GM21825 (cell line): ENCODE measurements at regions not wholly inside any gene's neighbourhood (a gene's known extent, or its start where the extent isn't known, plus 50 kb on each side); places are given as distances from the start of the nearest gene placed in this dataset.

Experiments used
- ATAC-seq: cut with Tn5 transposase; IDR thresholded peaks from one replicate; pipeline ENCODE4 v1.9.1; 2021; ENCODE audit warnings: mild to moderate bottlenecking, moderate library complexity; ENCODE audit not compliant: unreplicated experiment

GRCh38 chr11:113634940-113635575 lies 71.0 kb downstream of the TMPRSS5 start:
- ATAC-seq = no peak

- ATAC-seq = no peak
Measured at GRCh38 chr11:113632981-113633380, 73.1 kb downstream of the TMPRSS5 start.

- no peak for ATAC-seq
Measured at GRCh38 chr11:113629562-113629961, 76.5 kb downstream of the TMPRSS5 start.

GRCh38 chr11:113628912-113629311 lies 77.2 kb downstream of the TMPRSS5 start:
- ATAC-seq = no peak

GRCh38 chr11:113627946-113628345 lies 78.2 kb downstream of the TMPRSS5 start:
- no peak for ATAC-seq

GRCh38 chr11:113627297-113627696 lies 78.8 kb downstream of the TMPRSS5 start:
- ATAC-seq = no peak

- ATAC-seq = no peak
Measured at GRCh38 chr11:113626736-113627135, 79.4 kb downstream of the TMPRSS5 start.

GRCh38 chr11:113623114-113623513 lies 83.0 kb downstream of the TMPRSS5 start:
- ATAC-seq = no peak

GRCh38 chr11:113618360-113618759 lies 87.7 kb downstream of the TMPRSS5 start:
- ATAC-seq = no peak

GRCh38 chr11:113615773-113616172 lies 90.3 kb downstream of the TMPRSS5 start:
- no peak for ATAC-seq

- ATAC-seq = no peak
Measured at GRCh38 chr11:113615098-113615497, 91.0 kb downstream of the TMPRSS5 start.

GRCh38 chr11:113614097-113614496 lies 92.0 kb downstream of the TMPRSS5 start:
- no peak for ATAC-seq

- no peak for ATAC-seq
Measured at GRCh38 chr11:113613619-113614018, 92.5 kb downstream of the TMPRSS5 start.

- ATAC-seq = no peak
Measured at GRCh38 chr11:113604186-113604585, 101.9 kb downstream of the TMPRSS5 start.

GRCh38 chr11:113603277-113604059 lies 102.6 kb downstream of the TMPRSS5 start:
- ATAC-seq = no peak

GRCh38 chr11:113602483-113602882 lies 103.6 kb downstream of the TMPRSS5 start:
- no peak for ATAC-seq

GRCh38 chr11:113596658-113597057 lies 109.5 kb downstream of the TMPRSS5 start:
- no peak for ATAC-seq

GRCh38 chr11:113595810-113596594 lies 110.1 kb downstream of the TMPRSS5 start:
- no peak for ATAC-seq

GRCh38 chr11:113593698-113594308 lies 112.3 kb downstream of the TMPRSS5 start:
- ATAC-seq = no peak

- ATAC-seq = no peak
Measured at GRCh38 chr11:113591117-113591516, 115.0 kb downstream of the TMPRSS5 start.

- ATAC-seq = no peak
Measured at GRCh38 chr11:113587308-113587739, 112.1 kb upstream of the DRD2 start.
